RKO (cell line): ENCODE measurements at regions not wholly inside any gene's neighbourhood (a gene's known extent, or its start where the extent isn't known, plus 50 kb on each side); places are given as distances from the start of the nearest gene placed in this dataset.

Source experiments
- DNase-seq: peaks from one replicate; pipeline ENCODE4 v3.0.0-alpha.2; 2016; ENCODE audit warnings: low spot score

- no peak for DNase-seq
Observed at GRCh38 chr6:147132889-147133288, 71.3 kb upstream of the STXBP5 start.

- DNase-seq: no peak
Observed at GRCh38 chr6:147133669-147134068, 70.5 kb upstream of the STXBP5 start.

GRCh38 chr6:147135211-147135681 is 69.0 kb upstream of the STXBP5 start:
- no peak for DNase-seq

GRCh38 chr6:147136057-147136456 is 68.2 kb upstream of the STXBP5 start:
- no peak for DNase-seq

GRCh38 chr6:147137986-147138385 is 66.2 kb upstream of the STXBP5 start:
- no peak for DNase-seq

GRCh38 chr6:147138835-147139234 is 65.4 kb upstream of the STXBP5 start:
- DNase-seq: no peak

GRCh38 chr6:147141711-147142308 is 62.4 kb upstream of the STXBP5 start:
- peak; percentile 28 for DNase-seq

- no peak for DNase-seq
Observed at GRCh38 chr6:147142684-147143245, 61.5 kb upstream of the STXBP5 start.

GRCh38 chr6:147149092-147149491 is 55.1 kb upstream of the STXBP5 start:
- DNase-seq: no peak

- DNase-seq: no peak
Observed at GRCh38 chr6:147149826-147150225, 54.4 kb upstream of the STXBP5 start.

- DNase-seq: no peak
Observed at GRCh38 chr6:147150293-147150692, 53.9 kb upstream of the STXBP5 start.
